Adrenal gland (tissue), 5 donors: ENCODE measurements at regions not wholly inside any gene's neighbourhood (a gene's known extent, or its start where the extent isn't known, plus 50 kb on each side); places are given as distances from the start of the nearest gene placed in this dataset.

Source experiments
- POLR2A ChIP-seq, 2 donors: fragments of 450-650 bp; IDR thresholded peaks; one replicate each; pipeline ENCODE4 v1.6.1; 2017; ENCODE audit warnings: antibody characterized with exemption in 2 of 2, mild to moderate bottlenecking in 2 of 2, moderate library complexity in 1 of 2
- TF ChIP-seq, protein P1 (sequence below), 6 experiments: fragments of 450-650 bp in 4 of 6; fragments of 200-600 bp in 2 of 6; sonication (generic) in 1 of 6; IDR thresholded peaks; 1 replicate in 5 of 6; 2 replicates in 1 of 6; pipeline versions ENCODE4 v1.5.1 to v1.8.0; 2016 to 2021; ENCODE audit warnings: antibody characterized with exemption in 6 of 6, mild to moderate bottlenecking in 2 of 6, moderate library complexity in 1 of 6
- donor health status: DM: no; HTN: no; CAD: no.

DNA sequence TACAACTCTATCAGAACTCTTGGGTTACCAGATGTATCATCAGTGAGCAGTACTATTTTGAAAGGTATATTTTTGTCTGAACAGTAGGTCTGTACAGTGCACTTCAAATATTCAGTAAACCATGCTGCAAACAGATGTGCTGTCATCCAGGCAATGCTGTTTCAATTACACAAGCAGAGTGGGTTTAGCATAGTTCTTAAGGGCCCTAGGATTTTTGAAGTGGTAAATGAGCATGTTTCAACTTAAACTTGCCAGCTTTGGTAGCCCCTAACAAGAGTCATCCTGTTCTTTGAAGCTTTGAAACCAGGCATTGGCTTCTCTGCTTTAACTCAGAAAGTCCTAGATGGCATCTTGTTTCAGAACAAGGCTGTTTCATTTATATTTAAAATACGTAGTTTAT, 1519.9 kb downstream of the SUCLG1 start:
- TF ChIP-seq, protein P1, sequence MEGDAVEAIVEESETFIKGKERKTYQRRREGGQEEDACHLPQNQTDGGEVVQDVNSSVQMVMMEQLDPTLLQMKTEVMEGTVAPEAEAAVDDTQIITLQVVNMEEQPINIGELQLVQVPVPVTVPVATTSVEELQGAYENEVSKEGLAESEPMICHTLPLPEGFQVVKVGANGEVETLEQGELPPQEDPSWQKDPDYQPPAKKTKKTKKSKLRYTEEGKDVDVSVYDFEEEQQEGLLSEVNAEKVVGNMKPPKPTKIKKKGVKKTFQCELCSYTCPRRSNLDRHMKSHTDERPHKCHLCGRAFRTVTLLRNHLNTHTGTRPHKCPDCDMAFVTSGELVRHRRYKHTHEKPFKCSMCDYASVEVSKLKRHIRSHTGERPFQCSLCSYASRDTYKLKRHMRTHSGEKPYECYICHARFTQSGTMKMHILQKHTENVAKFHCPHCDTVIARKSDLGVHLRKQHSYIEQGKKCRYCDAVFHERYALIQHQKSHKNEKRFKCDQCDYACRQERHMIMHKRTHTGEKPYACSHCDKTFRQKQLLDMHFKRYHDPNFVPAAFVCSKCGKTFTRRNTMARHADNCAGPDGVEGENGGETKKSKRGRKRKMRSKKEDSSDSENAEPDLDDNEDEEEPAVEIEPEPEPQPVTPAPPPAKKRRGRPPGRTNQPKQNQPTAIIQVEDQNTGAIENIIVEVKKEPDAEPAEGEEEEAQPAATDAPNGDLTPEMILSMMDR (IDR thresholded peaks at IDR 0.05) = no peak
- TF ChIP-seq POLR2A (IDR thresholded peaks at IDR 0.05) = no peak
